HEK293T (cell line): ENCODE measurements at regions not wholly inside any gene's neighbourhood (a gene's known extent, or its start where the extent isn't known, plus 50 kb on each side); places are given as distances from the start of the nearest gene placed in this dataset.
"Not testable (repeated sequence)": the region's sequence is repeated elsewhere in the genome, so short reads cannot be mapped to it uniquely, and the experiment has no call there.

Experiments used
- CTCF ChIA-PET: fragments of 350-600 bp; formaldehyde crosslinking; extraction: SDS; loops from one replicate; lab custom pipeline; 2021; ENCODE audit warnings: antibody characterized with exemption, inconsistent platforms; lab: Yijun Ruan, JAX
- POLR2A ChIA-PET: fragments of 350-600 bp; formaldehyde crosslinking; extraction: SDS; loops from one replicate; lab custom pipeline; 2020; ENCODE audit warnings: antibody characterized with exemption, inconsistent platforms; lab: Yijun Ruan, JAX
- DNase-seq: peaks from one replicate; pipeline ENCODE4 v3.0.0; 2012; ENCODE audit warnings: mixed read lengths; ENCODE audit errors: extremely low spot score
- ARNT ChIP-seq: fragments of 450-650 bp; IDR thresholded peaks from 2 replicates; pipeline ENCODE4 v1.6.1; 2017; ENCODE audit warnings: mild to moderate bottlenecking
- BHLHE40 ChIP-seq: fragments of 450-650 bp; IDR thresholded peaks from 2 replicates; pipeline ENCODE4 v1.6.1; 2016; ENCODE audit warnings: mild to moderate bottlenecking, moderate library complexity, borderline replicate concordance
- CTBP1 ChIP-seq: fragments of 450-650 bp; IDR thresholded peaks from 2 replicates; pipeline ENCODE4 v1.6.1; 2016; ENCODE audit warnings: borderline replicate concordance
- ELF4 ChIP-seq: fragments of 450-650 bp; IDR thresholded peaks from 2 replicates; pipeline ENCODE4 v1.6.1; 2017; ENCODE audit warnings: antibody characterized with exemption
- FOXA1 ChIP-seq: fragments of 450-650 bp; IDR thresholded peaks from 2 replicates; pipeline ENCODE4 v1.6.1; 2016; ENCODE audit warnings: mild to moderate bottlenecking
- FOXK2 ChIP-seq: fragments of 450-650 bp; IDR thresholded peaks from 2 replicates; pipeline ENCODE4 v1.6.1; 2016; ENCODE audit warnings: mild to moderate bottlenecking
- FOXM1 ChIP-seq: fragments of 450-650 bp; IDR thresholded peaks from 2 replicates; pipeline ENCODE4 v1.6.1; 2017; ENCODE audit warnings: mild to moderate bottlenecking, borderline replicate concordance
- HDGF ChIP-seq: fragments of 450-650 bp; IDR thresholded peaks from 2 replicates; pipeline ENCODE4 v1.6.1; 2017; ENCODE audit warnings: antibody characterized with exemption, borderline replicate concordance
- L3MBTL2 ChIP-seq: fragments of 450-650 bp; conservative IDR thresholded peaks from 2 replicates; pipeline ENCODE4 v1.6.1; 2016; ENCODE audit warnings: mild to moderate bottlenecking
- LEF1 ChIP-seq: fragments of 450-650 bp; IDR thresholded peaks from 2 replicates; pipeline ENCODE4 v1.6.1; 2017; ENCODE audit warnings: mild to moderate bottlenecking, borderline replicate concordance
- NFRKB ChIP-seq: fragments of 450-650 bp; IDR thresholded peaks from 2 replicates; pipeline ENCODE4 v1.6.1; 2016; ENCODE audit warnings: mild to moderate bottlenecking, moderate library complexity
- SP1 ChIP-seq: fragments of 450-650 bp; IDR thresholded peaks from 2 replicates; pipeline ENCODE4 v1.6.1; 2017
- SUZ12 ChIP-seq: fragments of 450-650 bp; IDR thresholded peaks from 2 replicates; pipeline ENCODE4 v1.6.1; 2016; ENCODE audit warnings: mild to moderate bottlenecking
- TARDBP ChIP-seq: fragments of 450-650 bp; IDR thresholded peaks from 2 replicates; pipeline ENCODE4 v1.6.1; 2016
- ZNF384 ChIP-seq: fragments of 450-650 bp; IDR thresholded peaks from 2 replicates; pipeline ENCODE4 v1.6.1; 2016
- TF ChIP-seq, protein P1 (sequence below): fragments of 450-650 bp; IDR thresholded peaks from 2 replicates; pipeline ENCODE4 v1.6.1; 2016

DNA sequence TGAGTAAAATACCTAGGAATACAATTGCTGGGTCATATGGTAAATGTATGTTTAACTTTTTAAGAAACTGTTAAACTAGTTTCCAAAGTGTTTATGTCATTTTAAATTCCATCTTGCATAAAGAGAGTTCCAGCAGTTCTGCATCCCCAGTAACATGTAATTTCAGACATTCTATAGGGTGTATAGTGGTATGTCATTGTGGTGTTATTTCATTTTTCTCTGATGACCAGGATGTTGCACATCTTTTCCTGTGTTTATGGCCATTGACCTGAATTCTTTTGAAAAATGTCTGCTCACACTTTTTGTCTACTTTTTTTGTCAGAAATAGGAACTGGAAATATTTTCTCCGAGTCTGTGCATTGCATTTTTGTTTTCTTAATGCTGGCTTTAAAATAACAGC lies 128.9 kb downstream of the TMEM200A start:
- no peak for DNase-seq
- POLR2A ChIA-PET: no interaction called here
- CTCF ChIA-PET: no interaction called here
- TF ChIP-seq BHLHE40 (no peak), CTBP1 (no peak), FOXA1 (no peak), TARDBP (no peak), ZNF384 (no peak), ELF4 (no peak), ARNT (no peak), L3MBTL2 (no peak), NFRKB (no peak), FOXM1 (no peak)
- TF ChIP-seq, protein P1, sequence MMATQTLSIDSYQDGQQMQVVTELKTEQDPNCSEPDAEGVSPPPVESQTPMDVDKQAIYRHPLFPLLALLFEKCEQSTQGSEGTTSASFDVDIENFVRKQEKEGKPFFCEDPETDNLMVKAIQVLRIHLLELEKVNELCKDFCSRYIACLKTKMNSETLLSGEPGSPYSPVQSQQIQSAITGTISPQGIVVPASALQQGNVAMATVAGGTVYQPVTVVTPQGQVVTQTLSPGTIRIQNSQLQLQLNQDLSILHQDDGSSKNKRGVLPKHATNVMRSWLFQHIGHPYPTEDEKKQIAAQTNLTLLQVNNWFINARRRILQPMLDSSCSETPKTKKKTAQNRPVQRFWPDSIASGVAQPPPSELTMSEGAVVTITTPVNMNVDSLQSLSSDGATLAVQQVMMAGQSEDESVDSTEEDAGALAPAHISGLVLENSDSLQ: no peak

DNA sequence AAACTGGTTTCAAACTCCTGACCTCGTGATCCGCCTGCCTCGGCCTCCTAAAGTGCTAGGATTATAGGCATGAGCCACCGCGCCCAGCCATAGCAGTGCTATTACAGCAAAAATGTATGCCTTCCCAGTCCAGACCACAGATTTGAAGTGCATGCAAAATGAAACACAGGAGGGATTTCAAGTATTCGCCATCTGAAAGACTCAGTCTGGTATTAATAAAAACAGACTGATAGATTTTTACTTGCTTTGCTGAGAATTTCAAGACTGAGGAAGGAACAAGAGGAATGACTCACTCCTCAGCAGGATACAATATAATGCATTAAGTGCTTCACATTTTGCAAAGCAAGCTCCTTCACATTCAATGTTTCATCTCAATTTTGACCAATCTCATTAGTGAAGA lies 134.9 kb downstream of the TMEM200A start:
- CTCF ChIA-PET: no interaction called here

DNA sequence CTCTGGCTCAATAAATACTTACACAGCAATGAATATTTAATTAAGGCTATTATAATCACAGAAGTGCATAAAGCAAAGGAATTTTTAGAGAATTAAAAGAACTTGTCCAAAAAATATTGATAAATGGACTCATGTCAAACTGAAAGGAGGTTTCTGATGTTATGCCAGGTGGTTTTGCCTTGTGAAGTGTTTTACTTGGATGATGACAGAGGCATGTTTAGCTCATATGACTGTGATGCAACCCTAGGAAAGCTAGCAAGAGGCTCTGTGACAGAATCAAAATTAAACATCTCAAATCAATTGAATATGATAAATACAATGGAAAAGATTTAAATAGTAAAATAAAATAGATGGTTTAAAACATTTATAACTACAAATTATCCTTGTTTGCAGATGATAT lies 137.3 kb downstream of the TMEM200A start:
- no peak for TF ChIP-seq ELF4
- TF ChIP-seq FOXM1: no peak
- no peak for TF ChIP-seq NFRKB
- no peak for TF ChIP-seq ZNF384
- no peak for TF ChIP-seq BHLHE40
- TF ChIP-seq FOXK2: no peak
- no peak for TF ChIP-seq HDGF
- TF ChIP-seq LEF1: no peak
- no peak for TF ChIP-seq CTBP1
- no peak for TF ChIP-seq TARDBP
- no peak for TF ChIP-seq ARNT
- no peak for TF ChIP-seq L3MBTL2
- no peak for TF ChIP-seq FOXA1
- TF ChIP-seq, protein P1: no peak
- no peak for TF ChIP-seq SUZ12
- no peak for TF ChIP-seq SP1
- ChIA-PET CTCF (no interaction called here), POLR2A (no interaction called here)
- DNase-seq: no peak

More for the DNA sequence above, 134.9 kb downstream of the TMEM200A start:
- POLR2A ChIA-PET: no interaction called here
- DNase-seq: no peak
- no peak for TF ChIP-seq TARDBP
- no peak for TF ChIP-seq ZNF384
- TF ChIP-seq LEF1: no peak
- no peak for TF ChIP-seq FOXK2
- no peak for TF ChIP-seq FOXM1
- no peak for TF ChIP-seq ARNT
- TF ChIP-seq, protein P1: no peak
- TF ChIP-seq CTBP1: no peak
- TF ChIP-seq SP1: no peak
- no peak for TF ChIP-seq NFRKB
- TF ChIP-seq HDGF: no peak
- TF ChIP-seq FOXA1: no peak
- TF ChIP-seq L3MBTL2: no peak
- TF ChIP-seq BHLHE40: no peak
- TF ChIP-seq ELF4: no peak
- no peak for TF ChIP-seq SUZ12

GRCh38 chr6:130505808-130506598 lies 140.2 kb downstream of the TMEM200A start:
- DNase-seq: no peak
- CTCF ChIA-PET: no interaction called here

DNA sequence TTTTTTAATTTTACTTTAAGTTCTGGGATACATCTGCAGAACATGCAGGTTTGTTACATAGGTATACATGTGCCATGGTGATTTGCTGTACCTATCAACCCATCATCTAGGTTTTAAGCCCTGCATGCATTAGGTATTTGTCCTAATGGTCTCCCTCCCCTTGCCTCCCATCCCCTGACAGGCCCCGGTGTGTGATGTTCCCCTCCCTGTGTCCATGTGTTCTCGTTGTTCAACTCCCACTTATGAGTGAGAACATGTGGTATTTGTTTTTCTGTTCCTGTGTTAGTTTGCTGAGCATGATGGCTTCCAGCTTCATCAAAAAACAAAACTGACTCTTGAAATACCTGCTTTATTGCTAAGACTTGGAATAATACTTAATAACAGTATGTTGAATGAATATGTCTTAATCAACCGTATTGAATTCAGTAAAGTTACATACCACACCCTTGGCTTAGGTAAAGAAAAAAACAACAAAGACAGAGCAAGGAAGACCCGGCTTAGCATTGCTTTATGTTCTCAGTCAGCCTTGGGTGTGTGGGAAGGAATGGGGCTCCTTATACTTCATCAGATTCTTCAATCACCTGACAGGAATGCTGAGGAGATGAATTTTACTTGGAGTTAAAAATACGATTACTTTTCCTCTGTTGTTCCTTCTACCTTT lies 141.3 kb downstream of the TMEM200A start:
- DNase-seq, POLR2A ChIA-PET, CTCF ChIA-PET: not testable (repeated sequence)

More at GRCh38 chr6:130505808-130506598, 140.2 kb downstream of the TMEM200A start:
- POLR2A ChIA-PET: no interaction called here
- TF ChIP-seq SUZ12 (no peak), FOXK2 (no peak), BHLHE40 (no peak)

DNA sequence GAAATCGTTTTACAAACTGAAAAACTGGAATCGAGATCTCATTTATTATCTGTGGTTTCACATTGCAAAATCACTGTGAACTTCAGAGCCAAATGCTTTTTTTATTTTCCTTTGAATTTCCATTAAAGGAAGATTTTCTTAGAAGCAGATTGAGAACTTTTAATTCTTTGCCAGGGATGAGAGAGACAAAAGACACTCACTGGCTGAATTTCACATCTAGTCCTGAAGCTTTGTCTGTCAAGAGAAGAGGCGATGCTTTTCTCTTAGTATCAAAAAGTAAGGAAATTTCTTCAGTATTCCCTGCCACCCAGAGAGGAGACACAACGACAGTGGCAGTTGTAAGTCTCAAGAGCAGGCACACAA lies 141.8 kb downstream of the TMEM200A start:
- no peak for TF ChIP-seq ELF4
- no peak for TF ChIP-seq BHLHE40
- no peak for TF ChIP-seq SUZ12
- no peak for TF ChIP-seq HDGF
- TF ChIP-seq ZNF384: no peak
- no peak for TF ChIP-seq L3MBTL2
- no peak for TF ChIP-seq SP1
- no peak for TF ChIP-seq NFRKB
- TF ChIP-seq FOXA1: no peak
- POLR2A ChIA-PET: no interaction called here
- no peak for DNase-seq
- CTCF ChIA-PET: no interaction called here
